Dendritic cell treated with granulocyte-macrophage colony-stimulating factor and Interleukin-4, amounts not matched to agents 40 ng/mL and 50 ng/mL, for 4 days (primary cell): ENCODE measurements at regions not wholly inside any gene's neighbourhood (a gene's known extent, or its start where the extent isn't known, plus 50 kb on each side); places are given as distances from the start of the nearest gene placed in this dataset.

Experiments
- H3K27ac Mint-ChIP-seq: one replicate; pipeline ENCODE4 v1.8.0; 2022; ENCODE audit warnings: mild to moderate bottlenecking, mixed read lengths
- H3K27me3 Mint-ChIP-seq: one replicate; pipeline ENCODE4 v1.8.0; 2022; ENCODE audit warnings: mild to moderate bottlenecking, mixed read lengths
- H3K36me3 Mint-ChIP-seq: one replicate; pipeline ENCODE4 v1.8.0; 2022; ENCODE audit warnings: low read depth, mixed read lengths
- H3K4me1 Mint-ChIP-seq: one replicate; pipeline ENCODE4 v1.8.0; 2022; ENCODE audit warnings: low read depth, mixed read lengths
- H3K4me3 Mint-ChIP-seq: one replicate; pipeline ENCODE4 v1.8.0; 2022; ENCODE audit warnings: mild to moderate bottlenecking, moderate library complexity, mixed read lengths
- H3K9me3 Mint-ChIP-seq: one replicate; pipeline ENCODE4 v1.8.0; 2022; ENCODE audit warnings: mixed read lengths
- intact Hi-C: fragments of 100-400 bp; cut with micrococcal nuclease; formaldehyde crosslinking; loops from one replicate; pipeline ENCODE4 v1.15.0; 2022

- intact Hi-C loops, result no loop called here
- Mint-ChIP-seq H3K4me1 (peaks cover 2% of the 10 kb centered on the region), H3K36me3 (no peaks in the 10 kb centered on the region), H3K9me3 (no peaks in the 10 kb centered on the region), H3K4me3 (no peak overlapping the region), H3K27ac (no peak overlapping the region), H3K27me3 (no peaks in the 10 kb centered on the region)
Measured at GRCh38 chr11:32307913-32308312, 127.4 kb downstream of the WT1 start.

- no peak overlapping the region for H3K4me3 Mint-ChIP-seq
- H3K27me3 Mint-ChIP-seq, result no peaks in the 10 kb centered on the region
- peaks cover 5% of the 10 kb centered on the region for H3K4me1 Mint-ChIP-seq
- no peaks in the 10 kb centered on the region for H3K9me3 Mint-ChIP-seq
- no peaks in the 10 kb centered on the region for H3K36me3 Mint-ChIP-seq
- intact Hi-C loops, result no loop called here
- no peak overlapping the region for H3K27ac Mint-ChIP-seq
Measured at GRCh38 chr11:32309530-32310213, 125.7 kb downstream of the WT1 start.

- intact Hi-C loops, result no loop called here
- Mint-ChIP-seq H3K36me3 (no peaks in the 10 kb centered on the region), H3K9me3 (no peaks in the 10 kb centered on the region), H3K27me3 (no peaks in the 10 kb centered on the region), H3K27ac (no peak overlapping the region), H3K4me3 (no peak overlapping the region), H3K4me1 (peaks cover 5% of the 10 kb centered on the region)
Measured at GRCh38 chr11:32310214-32310601, 125.1 kb downstream of the WT1 start.

- Mint-ChIP-seq H3K27ac (no peak overlapping the region), H3K9me3 (no peaks in the 10 kb centered on the region), H3K4me1 (peaks cover 5% of the 10 kb centered on the region), H3K4me3 (no peak overlapping the region), H3K27me3 (no peaks in the 10 kb centered on the region), H3K36me3 (no peaks in the 10 kb centered on the region)
- intact Hi-C loops, result no loop called here
Measured at GRCh38 chr11:32311346-32312065, 123.8 kb downstream of the WT1 start.

GRCh38 chr11:32312206-32312817 lies 123.0 kb downstream of the WT1 start:
- Mint-ChIP-seq H3K27me3 (no peaks in the 10 kb centered on the region), H3K36me3 (no peaks in the 10 kb centered on the region), H3K9me3 (no peaks in the 10 kb centered on the region), H3K27ac (no peak overlapping the region), H3K4me1 (peaks cover 5% of the 10 kb centered on the region), H3K4me3 (no peak overlapping the region)
- intact Hi-C loops, result no loop called here

GRCh38 chr11:32312865-32313403 lies 122.4 kb downstream of the WT1 start:
- Mint-ChIP-seq H3K4me1 (peaks cover 5% of the 10 kb centered on the region), H3K27ac (no peak overlapping the region), H3K36me3 (no peaks in the 10 kb centered on the region), H3K27me3 (no peaks in the 10 kb centered on the region), H3K4me3 (no peak overlapping the region), H3K9me3 (no peaks in the 10 kb centered on the region)
- intact Hi-C loops, result no loop called here

GRCh38 chr11:32313477-32313876 lies 121.9 kb downstream of the WT1 start:
- no peaks in the 10 kb centered on the region for H3K36me3 Mint-ChIP-seq

GRCh38 chr11:32315121-32315520 lies 120.2 kb downstream of the WT1 start:
- H3K4me3 Mint-ChIP-seq, result no peak overlapping the region
- no peak overlapping the region for H3K27ac Mint-ChIP-seq
- intact Hi-C loops, result no loop called here
- no peaks in the 10 kb centered on the region for H3K27me3 Mint-ChIP-seq
- H3K36me3 Mint-ChIP-seq, result no peaks in the 10 kb centered on the region
- H3K4me1 Mint-ChIP-seq, result peaks cover 5% of the 10 kb centered on the region
- H3K9me3 Mint-ChIP-seq, result no peaks in the 10 kb centered on the region

More at GRCh38 chr11:32313477-32313876, 121.9 kb downstream of the WT1 start:
- H3K9me3 Mint-ChIP-seq, result no peaks in the 10 kb centered on the region
- intact Hi-C loops, result no loop called here
- H3K27me3 Mint-ChIP-seq, result no peaks in the 10 kb centered on the region
- peaks cover 5% of the 10 kb centered on the region for H3K4me1 Mint-ChIP-seq
- H3K4me3 Mint-ChIP-seq, result no peak overlapping the region
- no peak overlapping the region for H3K27ac Mint-ChIP-seq

- H3K27ac Mint-ChIP-seq, result no peak overlapping the region
- H3K4me3 Mint-ChIP-seq, result no peak overlapping the region
- intact Hi-C loops, result no loop called here
- no peaks in the 10 kb centered on the region for H3K36me3 Mint-ChIP-seq
- H3K4me1 Mint-ChIP-seq, result peaks cover 5% of the 10 kb centered on the region
- no peaks in the 10 kb centered on the region for H3K27me3 Mint-ChIP-seq
- no peaks in the 10 kb centered on the region for H3K9me3 Mint-ChIP-seq
Measured at GRCh38 chr11:32316232-32316631, 119.1 kb downstream of the WT1 start.

- no peaks in the 10 kb centered on the region for H3K36me3 Mint-ChIP-seq
- no peak overlapping the region for H3K27ac Mint-ChIP-seq
- H3K9me3 Mint-ChIP-seq, result no peaks in the 10 kb centered on the region
- intact Hi-C loops, result no loop called here
- peaks cover 2% of the 10 kb centered on the region for H3K27me3 Mint-ChIP-seq
- H3K4me1 Mint-ChIP-seq, result peaks cover 5% of the 10 kb centered on the region
- H3K4me3 Mint-ChIP-seq, result no peak overlapping the region
Measured at GRCh38 chr11:32316858-32317642, 118.3 kb downstream of the WT1 start.

GRCh38 chr11:32317643-32318042 lies 117.7 kb downstream of the WT1 start:
- Mint-ChIP-seq H3K36me3 (no peaks in the 10 kb centered on the region), H3K27me3 (peaks cover 5% of the 10 kb centered on the region), H3K4me1 (peaks cover 5% of the 10 kb centered on the region), H3K4me3 (no peak overlapping the region), H3K9me3 (no peaks in the 10 kb centered on the region), H3K27ac (no peak overlapping the region)
- intact Hi-C loops, result no loop called here

- Mint-ChIP-seq H3K4me3 (no peak overlapping the region), H3K27me3 (peaks cover 5% of the 10 kb centered on the region), H3K9me3 (no peaks in the 10 kb centered on the region), H3K4me1 (no peaks in the 10 kb centered on the region), H3K27ac (no peak overlapping the region), H3K36me3 (no peaks in the 10 kb centered on the region)
- intact Hi-C loops, result no loop called here
Measured at GRCh38 chr11:32318071-32319055, 117.0 kb downstream of the WT1 start.

GRCh38 chr11:32323814-32324130 lies 111.6 kb downstream of the WT1 start:
- H3K36me3 Mint-ChIP-seq, result no peaks in the 10 kb centered on the region
- peaks cover 5% of the 10 kb centered on the region for H3K27me3 Mint-ChIP-seq
- no peak overlapping the region for H3K4me3 Mint-ChIP-seq
- H3K9me3 Mint-ChIP-seq, result no peaks in the 10 kb centered on the region
- H3K27ac Mint-ChIP-seq, result no peak overlapping the region
- peaks cover 5% of the 10 kb centered on the region for H3K4me1 Mint-ChIP-seq
- intact Hi-C loops, result loop anchor here (10.0 kb wide), 2 partner anchors 291 to 471 kb away; partner anchors contain the start of gene CCDC73
